GM21390 (cell line): ENCODE measurements at regions not wholly inside any gene's neighbourhood (a gene's known extent, or its start where the extent isn't known, plus 50 kb on each side); places are given as distances from the start of the nearest gene placed in this dataset.

Experiments used
- ATAC-seq: cut with Tn5 transposase; IDR thresholded peaks from one replicate; pipeline ENCODE4 v1.9.1; 2021; ENCODE audit not compliant: unreplicated experiment

- no peak for ATAC-seq
These were observed 357.3 kb upstream of the RASGEF1B start for GRCh38 chr4:81828991-81829390.

- peak; percentile 86 for ATAC-seq
These were observed 356.0 kb upstream of the RASGEF1B start for GRCh38 chr4:81827577-81828202.

- ATAC-seq, result no peak
These were observed 355.2 kb upstream of the RASGEF1B start for GRCh38 chr4:81826817-81827424.

- no peak for ATAC-seq
These were observed 354.6 kb upstream of the RASGEF1B start for GRCh38 chr4:81826335-81826734.

GRCh38 chr4:81818385-81818920 is 346.7 kb upstream of the RASGEF1B start:
- ATAC-seq, result no peak

GRCh38 chr4:81816031-81816761 is 344.5 kb upstream of the RASGEF1B start:
- no peak for ATAC-seq

GRCh38 chr4:81814987-81815541 is 343.4 kb upstream of the RASGEF1B start:
- ATAC-seq, result no peak

GRCh38 chr4:81811562-81812293 is 340.0 kb upstream of the RASGEF1B start:
- no peak for ATAC-seq

- ATAC-seq, result no peak
These were observed 336.4 kb upstream of the RASGEF1B start for GRCh38 chr4:81808011-81808672.

- no peak for ATAC-seq
These were observed 335.7 kb upstream of the RASGEF1B start for GRCh38 chr4:81807386-81807785.

GRCh38 chr4:81806485-81806884 is 334.8 kb upstream of the RASGEF1B start:
- no peak for ATAC-seq

GRCh38 chr4:81804849-81805248 is 333.1 kb upstream of the RASGEF1B start:
- ATAC-seq, result no peak

- ATAC-seq, result no peak
These were observed 330.7 kb upstream of the RASGEF1B start for GRCh38 chr4:81802285-81802846.

GRCh38 chr4:81799371-81799770 is 327.7 kb upstream of the RASGEF1B start:
- ATAC-seq, result no peak

- peak; percentile 90 for ATAC-seq
These were observed 325.3 kb upstream of the RASGEF1B start for GRCh38 chr4:81796790-81797528.

GRCh38 chr4:81792521-81792920 is 320.8 kb upstream of the RASGEF1B start:
- no peak for ATAC-seq

- ATAC-seq, result no peak
These were observed 318.8 kb upstream of the RASGEF1B start for GRCh38 chr4:81790477-81790876.

GRCh38 chr4:81789741-81790399 is 318.2 kb upstream of the RASGEF1B start:
- no peak for ATAC-seq

GRCh38 chr4:81789158-81789557 is 317.5 kb upstream of the RASGEF1B start:
- ATAC-seq, result no peak
